ENCODE measurements at regions not wholly inside any gene's neighbourhood (a gene's known extent, or its start where the extent isn't known, plus 50 kb on each side); places are given as distances from the start of the nearest gene placed in this dataset.
"Not testable (repeated sequence)": the region's sequence is repeated elsewhere in the genome, so short reads cannot be mapped to it uniquely, and the experiment has no call there.

DNA sequence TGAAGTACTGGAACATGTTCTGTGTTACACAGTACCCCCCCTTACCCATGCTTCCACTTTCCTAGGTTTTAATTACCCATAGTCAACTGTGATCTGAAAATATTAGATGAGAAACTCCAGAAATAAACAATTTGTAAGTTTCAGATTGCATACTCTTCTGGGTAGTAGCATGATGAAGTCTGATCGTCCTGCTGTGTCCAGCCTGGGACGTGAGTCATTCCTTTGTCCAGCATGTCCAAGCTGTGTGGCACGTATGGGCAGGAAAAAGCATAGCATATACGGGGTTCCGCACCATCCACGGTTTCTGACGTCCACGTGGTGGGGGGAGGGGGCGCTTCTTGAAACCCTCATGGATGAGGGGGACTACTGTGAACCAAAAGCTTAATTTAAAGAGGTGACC is 70.7 kb upstream of the CRYM start:
- not testable (repeated sequence) for H3K4me1 Mint-ChIP-seq; H3K4me3 Mint-ChIP-seq; H3K9me3 Mint-ChIP-seq; H3K27me3 Mint-ChIP-seq; H3K36me3 Mint-ChIP-seq (ENCODE audit: low read depth); ATAC-seq (replicated peaks); H3K27ac Mint-ChIP-seq

DNA sequence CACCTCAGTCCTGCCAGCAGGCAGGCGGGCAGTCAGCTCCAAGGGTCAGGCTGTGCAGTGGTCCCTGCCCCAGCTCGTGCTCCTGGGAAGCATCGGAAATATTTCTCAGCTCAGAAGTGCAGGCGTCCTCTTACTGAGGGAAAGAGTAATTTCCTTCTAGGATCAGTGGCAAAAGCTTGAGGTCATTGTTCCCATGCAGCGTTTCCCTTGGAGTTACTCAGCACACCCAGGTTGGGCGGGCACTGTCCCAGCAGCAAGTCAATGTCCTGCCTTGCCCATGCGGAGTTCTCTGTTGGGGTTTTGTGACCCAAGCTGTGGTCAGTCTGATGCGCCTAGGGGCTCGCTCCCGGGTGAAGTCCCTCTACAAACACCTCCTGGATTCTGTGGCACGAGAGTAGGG is 69.4 kb upstream of the CRYM start:
- not testable (repeated sequence) for H3K27ac Mint-ChIP-seq; H3K4me1 Mint-ChIP-seq; ATAC-seq (replicated peaks); H3K4me3 Mint-ChIP-seq; H3K27me3 Mint-ChIP-seq; H3K9me3 Mint-ChIP-seq; H3K36me3 Mint-ChIP-seq (ENCODE audit: low read depth)

DNA sequence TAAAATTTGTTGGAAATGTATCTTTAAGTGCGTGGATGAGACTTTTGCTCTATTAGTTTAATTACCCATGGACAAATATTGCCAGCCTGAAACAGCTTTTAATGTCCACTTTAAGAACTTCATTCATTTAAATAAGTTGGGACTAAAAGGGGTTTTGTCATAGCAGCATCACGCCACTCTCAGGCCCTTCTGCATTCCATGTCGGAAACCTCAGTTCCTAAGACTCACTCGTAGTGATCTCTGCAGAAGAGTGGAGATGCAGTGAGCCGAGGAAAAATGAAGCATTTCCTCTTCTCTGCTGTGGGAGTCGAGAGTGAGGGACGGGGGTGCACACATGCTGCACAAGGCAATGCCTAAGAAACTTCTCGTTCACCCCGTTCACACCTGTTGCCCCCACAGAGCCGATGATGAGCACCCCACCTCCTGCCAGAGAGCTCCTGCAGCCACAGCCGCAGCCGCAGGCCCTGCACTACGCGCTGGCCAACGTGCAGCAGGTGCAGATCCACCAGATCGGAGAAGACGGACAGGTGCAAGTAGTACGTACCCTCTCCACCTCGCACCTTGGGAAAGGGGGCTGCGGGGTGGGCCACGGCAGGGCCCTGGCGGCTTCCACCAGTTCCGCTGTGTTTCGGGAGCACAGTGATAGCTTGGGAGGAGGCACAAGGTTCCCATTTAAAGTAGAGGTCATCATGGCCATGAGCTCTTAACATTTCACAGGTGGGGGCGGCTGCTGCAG is 68.8 kb upstream of the CRYM start:
- H3K4me1 Mint-ChIP-seq; H3K27me3 Mint-ChIP-seq; H3K36me3 Mint-ChIP-seq (ENCODE audit: low read depth); H3K27ac Mint-ChIP-seq; H3K9me3 Mint-ChIP-seq; H3K4me3 Mint-ChIP-seq; ATAC-seq (replicated peaks): not testable (repeated sequence)

GRCh38 chr16:21344361-21344912 is 66.3 kb upstream of the CRYM start:
- not testable (repeated sequence) for ATAC-seq (replicated peaks); H3K27ac Mint-ChIP-seq; H3K4me3 Mint-ChIP-seq; H3K9me3 Mint-ChIP-seq; H3K36me3 Mint-ChIP-seq (ENCODE audit: low read depth); H3K27me3 Mint-ChIP-seq; H3K4me1 Mint-ChIP-seq

GRCh38 chr16:21341101-21341500 is 63.0 kb upstream of the CRYM start:
- Mint-ChIP-seq H3K27me3 (peaks cover 19% of the 10 kb centered on the region), H3K4me1 (peaks cover 7% of the 10 kb centered on the region), H3K27ac (no peak overlapping the region), H3K9me3 (no peaks in the 10 kb centered on the region), H3K4me3 (no peak overlapping the region), H3K36me3 (ENCODE audit: low read depth) (no peaks in the 10 kb centered on the region)
- no peak for ATAC-seq (replicated peaks)

GRCh38 chr16:21339941-21340340 is 61.9 kb upstream of the CRYM start:
- Mint-ChIP-seq H3K4me1 (peaks cover 7% of the 10 kb centered on the region), H3K27me3 (peaks cover 26% of the 10 kb centered on the region), H3K36me3 (ENCODE audit: low read depth) (no peaks in the 10 kb centered on the region), H3K9me3 (no peaks in the 10 kb centered on the region), H3K27ac (no peak overlapping the region), H3K4me3 (no peak overlapping the region)
- ATAC-seq (replicated peaks) = no peak

DNA sequence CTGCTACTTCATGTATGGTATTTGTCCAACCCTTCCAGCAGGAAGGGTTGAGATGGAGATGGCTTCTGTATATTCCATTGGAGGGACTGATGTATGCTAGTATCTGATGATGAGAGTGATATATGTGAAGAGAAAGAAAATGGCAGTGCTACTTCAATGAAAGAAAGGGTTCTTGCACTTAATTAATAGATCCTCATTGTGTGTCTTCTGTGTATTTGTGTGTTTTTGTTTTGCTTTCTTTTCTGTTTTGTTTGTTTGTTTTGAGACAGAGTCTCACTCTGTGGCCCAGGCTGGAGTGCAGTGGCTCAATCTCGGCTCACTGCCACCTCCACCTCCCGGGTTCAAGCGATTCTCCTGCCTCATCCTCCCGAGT is 61.2 kb upstream of the CRYM start:
- peaks cover 28% of the 10 kb centered on the region for H3K27me3 Mint-ChIP-seq
- no peak overlapping the region for H3K4me3 Mint-ChIP-seq
- no peaks in the 10 kb centered on the region for H3K36me3 Mint-ChIP-seq (ENCODE audit: low read depth)
- H3K9me3 Mint-ChIP-seq = no peaks in the 10 kb centered on the region
- peaks cover 7% of the 10 kb centered on the region for H3K4me1 Mint-ChIP-seq
- H3K27ac Mint-ChIP-seq = no peak overlapping the region
- no peak for ATAC-seq (replicated peaks)

DNA sequence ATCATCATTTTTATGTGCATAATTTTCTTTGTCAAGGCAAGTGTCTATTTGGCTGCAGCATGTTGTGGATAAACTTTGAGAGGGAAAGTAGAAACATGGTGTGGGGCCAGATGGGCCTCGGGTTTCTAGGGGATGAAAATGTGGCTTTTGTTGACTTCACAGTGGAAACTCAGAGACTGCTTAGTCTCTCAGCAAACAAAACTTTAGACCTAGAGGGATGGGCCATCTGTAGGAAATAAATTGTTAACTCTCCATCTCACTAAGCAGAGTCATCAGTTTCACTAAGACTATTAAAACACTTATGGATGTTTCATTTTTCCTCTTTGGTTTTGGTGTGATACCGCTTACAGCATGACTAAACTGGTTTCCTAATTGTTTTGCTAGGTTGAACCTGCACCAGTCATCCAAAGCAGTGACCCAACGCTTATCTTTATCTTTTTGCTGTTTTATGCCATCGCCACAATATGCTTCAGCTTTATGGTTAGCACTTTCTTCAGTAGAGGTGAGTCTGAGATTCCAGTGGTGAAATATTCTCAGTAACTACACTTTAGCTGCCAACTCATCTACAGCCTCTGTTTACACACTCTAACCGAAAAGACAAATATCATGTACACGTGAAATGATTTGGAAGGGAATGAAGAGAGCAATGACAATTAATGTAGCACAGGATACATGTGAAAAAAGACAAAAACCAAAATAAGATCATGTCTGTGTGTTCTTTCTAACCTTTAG is 60.6 kb upstream of the CRYM start:
- Mint-ChIP-seq H3K27me3 (peaks cover 29% of the 10 kb centered on the region), H3K4me3 (no peak overlapping the region), H3K4me1 (peaks cover 7% of the 10 kb centered on the region), H3K9me3 (no peaks in the 10 kb centered on the region), H3K36me3 (ENCODE audit: low read depth) (no peaks in the 10 kb centered on the region), H3K27ac (no peak overlapping the region)
- peak; percentile 89 for ATAC-seq (replicated peaks)

DNA sequence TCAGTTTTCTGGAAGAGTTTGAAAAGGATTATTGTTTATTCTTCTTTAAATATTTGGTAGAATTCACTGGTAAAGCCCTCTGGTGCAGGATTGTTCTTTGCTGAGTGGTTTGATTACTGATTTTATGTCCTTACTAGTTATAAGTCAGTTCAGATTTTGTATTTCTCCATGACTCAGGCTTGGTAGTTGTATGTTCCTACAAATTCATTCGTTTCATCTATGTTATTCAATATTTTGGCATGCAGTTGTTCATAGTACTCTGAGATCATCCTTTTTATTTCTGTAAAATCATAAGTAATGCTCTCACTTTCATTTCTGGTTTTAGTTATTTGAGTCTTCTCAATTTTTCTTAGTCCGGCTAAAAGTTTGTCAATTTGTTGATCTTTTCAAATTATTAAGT is 58.1 kb upstream of the CRYM start:
- Mint-ChIP-seq H3K4me3 (no peak overlapping the region), H3K27me3 (peaks cover 41% of the 10 kb centered on the region), H3K4me1 (peaks cover 7% of the 10 kb centered on the region), H3K9me3 (no peaks in the 10 kb centered on the region), H3K36me3 (ENCODE audit: low read depth) (no peaks in the 10 kb centered on the region), H3K27ac (no peak overlapping the region)
- no peak for ATAC-seq (replicated peaks)

DNA sequence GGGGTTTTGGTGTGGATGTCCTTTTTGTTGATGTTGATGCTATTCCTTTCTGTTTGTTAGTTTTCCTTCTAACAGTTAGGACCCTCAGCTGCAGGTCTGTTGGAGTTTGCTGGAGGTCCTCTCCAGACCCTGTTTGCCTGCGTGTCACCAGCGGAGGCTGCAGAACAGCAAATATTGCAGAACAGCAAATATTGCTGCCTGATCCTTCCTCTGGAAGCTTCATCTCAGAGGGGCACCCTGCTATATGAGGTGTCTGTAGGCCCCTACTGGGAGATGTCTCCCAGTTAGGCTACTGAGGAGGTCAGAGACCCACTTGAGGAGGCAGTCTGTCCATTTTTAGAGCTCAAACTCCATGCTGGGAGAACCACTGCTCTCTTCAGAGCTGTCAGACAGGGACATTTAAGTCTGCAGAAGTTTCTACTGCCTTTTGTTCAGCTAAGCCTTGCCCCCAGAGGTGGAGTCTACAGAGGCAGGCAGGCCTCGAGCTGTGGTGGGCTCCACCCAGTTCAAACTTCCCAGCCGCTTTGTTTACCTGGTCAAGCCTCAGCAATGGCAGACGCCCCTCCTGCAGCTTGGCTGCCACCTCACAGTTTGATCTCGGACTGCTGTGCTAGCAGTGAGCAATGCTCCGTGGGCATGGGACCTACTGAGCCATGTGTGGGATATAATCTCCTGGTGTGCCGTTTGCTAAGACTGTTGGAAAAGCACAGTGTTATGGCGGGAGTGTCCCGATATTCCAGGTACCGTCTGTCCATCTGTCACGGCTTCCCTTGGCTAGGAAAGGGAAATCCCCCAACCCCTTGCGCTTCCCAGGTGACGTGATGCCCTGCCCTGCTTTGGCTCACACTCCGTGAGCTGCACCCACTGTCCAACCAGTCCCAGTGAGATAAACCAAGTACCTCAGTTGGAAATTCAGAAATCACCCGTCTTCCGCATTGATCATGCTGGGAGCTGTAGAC is 56.4 kb upstream of the CRYM start:
- not testable (repeated sequence) for H3K36me3 Mint-ChIP-seq (ENCODE audit: low read depth); H3K27ac Mint-ChIP-seq

DNA sequence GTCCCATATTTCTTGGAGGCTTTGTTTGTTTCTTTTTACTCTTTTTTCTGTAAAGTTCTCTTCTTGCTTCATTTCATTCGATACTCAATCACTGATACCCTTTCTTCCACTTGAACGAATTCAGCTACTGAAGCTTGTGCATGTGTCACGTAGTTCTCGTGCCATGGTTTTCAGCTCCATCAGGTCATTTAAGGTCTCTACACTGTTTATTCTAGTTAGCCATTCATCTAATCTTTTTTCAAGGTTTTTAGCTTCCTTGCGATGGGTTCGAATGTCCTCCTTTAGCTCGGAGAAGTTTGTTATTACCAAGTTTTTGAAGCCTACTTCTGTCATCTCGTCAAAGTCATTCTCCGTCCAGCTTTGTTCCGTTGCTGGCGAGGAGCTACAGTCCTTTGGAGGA is 55.6 kb upstream of the CRYM start:
- ATAC-seq (replicated peaks); H3K9me3 Mint-ChIP-seq; H3K4me3 Mint-ChIP-seq; H3K36me3 Mint-ChIP-seq (ENCODE audit: low read depth); H3K27ac Mint-ChIP-seq; H3K4me1 Mint-ChIP-seq: not testable (repeated sequence)
- H3K27me3 Mint-ChIP-seq = peaks cover 32% of the 10 kb centered on the region

More for the DNA sequence above, 56.4 kb upstream of the CRYM start:
- not testable (repeated sequence) for H3K9me3 Mint-ChIP-seq; H3K4me3 Mint-ChIP-seq; ATAC-seq (replicated peaks); H3K4me1 Mint-ChIP-seq
- peaks cover 37% of the 10 kb centered on the region for H3K27me3 Mint-ChIP-seq

All from activated T-helper 17 cell treated with anti-CD3 and anti-CD28 coated beads, Interleukin-2, amount 50 U/mL, for 72 hours (primary cell).